ENCODE measurements at regions not wholly inside any gene's neighbourhood (a gene's known extent, or its start where the extent isn't known, plus 50 kb on each side); places are given as distances from the start of the nearest gene placed in this dataset.

DNA sequence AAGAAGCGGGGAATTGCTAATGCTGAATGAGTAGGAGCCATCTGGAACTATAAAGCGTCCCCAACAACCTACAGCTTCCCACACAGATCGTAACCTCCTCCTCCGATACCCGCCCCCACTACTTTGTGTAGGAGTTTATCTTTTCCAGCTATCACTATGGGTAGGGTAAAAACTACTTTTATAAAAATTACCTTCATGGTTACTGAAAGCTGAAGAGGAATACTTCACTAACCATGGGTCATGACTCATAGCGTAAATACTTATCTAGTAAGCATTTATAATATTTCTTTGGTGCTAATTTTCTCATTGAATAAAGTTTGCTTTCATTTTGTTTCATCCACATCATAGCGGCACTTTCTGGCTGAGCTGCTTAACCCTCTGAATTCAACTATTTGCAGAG, 79.4 kb upstream of the TNIP3 start:
- intact Hi-C loops (cut with DNase I; ENCODE audit: low total_unique reads), result no loop called here
- H3K27ac ChIP-seq, result no peak overlapping the region
- H3K4me1 ChIP-seq, result no peaks in the 10 kb centered on the region
- H3K27me3 ChIP-seq, result no peaks in the 10 kb centered on the region
- in situ Hi-C loops (cut with MboI; ENCODE audit: low pct_ligation_motif_present in 1 of 4, low pct_unique_long_range_greater_than_20kb in 1 of 4, low sequenced_read_pairs in 3 of 4), result no loop called here
- H3K4me3 ChIP-seq, result peak overlapping the region in 1 of 4 donors; percentile 19
- H3K36me3 ChIP-seq, result no peaks in the 10 kb centered on the region
- 71 to 77% methylated on average over 7 of the region's 7 CpGs for WGBS, 2 donors (ENCODE audit: low coverage in 1 of 2)
- H3K9me3 ChIP-seq, result no peaks in the 10 kb centered on the region
- no peak for TF ChIP-seq EP300 (IDR thresholded peaks at IDR 0.05; ENCODE audit: low read depth)
- no peak for TF ChIP-seq POLR2AphosphoS5 (IDR thresholded peaks at IDR 0.05)
- TF ChIP-seq POLR2A (IDR thresholded peaks at IDR 0.05), result no peak
- TF ChIP-seq, protein P1, sequence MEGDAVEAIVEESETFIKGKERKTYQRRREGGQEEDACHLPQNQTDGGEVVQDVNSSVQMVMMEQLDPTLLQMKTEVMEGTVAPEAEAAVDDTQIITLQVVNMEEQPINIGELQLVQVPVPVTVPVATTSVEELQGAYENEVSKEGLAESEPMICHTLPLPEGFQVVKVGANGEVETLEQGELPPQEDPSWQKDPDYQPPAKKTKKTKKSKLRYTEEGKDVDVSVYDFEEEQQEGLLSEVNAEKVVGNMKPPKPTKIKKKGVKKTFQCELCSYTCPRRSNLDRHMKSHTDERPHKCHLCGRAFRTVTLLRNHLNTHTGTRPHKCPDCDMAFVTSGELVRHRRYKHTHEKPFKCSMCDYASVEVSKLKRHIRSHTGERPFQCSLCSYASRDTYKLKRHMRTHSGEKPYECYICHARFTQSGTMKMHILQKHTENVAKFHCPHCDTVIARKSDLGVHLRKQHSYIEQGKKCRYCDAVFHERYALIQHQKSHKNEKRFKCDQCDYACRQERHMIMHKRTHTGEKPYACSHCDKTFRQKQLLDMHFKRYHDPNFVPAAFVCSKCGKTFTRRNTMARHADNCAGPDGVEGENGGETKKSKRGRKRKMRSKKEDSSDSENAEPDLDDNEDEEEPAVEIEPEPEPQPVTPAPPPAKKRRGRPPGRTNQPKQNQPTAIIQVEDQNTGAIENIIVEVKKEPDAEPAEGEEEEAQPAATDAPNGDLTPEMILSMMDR (IDR thresholded peaks at IDR 0.05), result no peak
- DNase-seq, result no peak

DNA sequence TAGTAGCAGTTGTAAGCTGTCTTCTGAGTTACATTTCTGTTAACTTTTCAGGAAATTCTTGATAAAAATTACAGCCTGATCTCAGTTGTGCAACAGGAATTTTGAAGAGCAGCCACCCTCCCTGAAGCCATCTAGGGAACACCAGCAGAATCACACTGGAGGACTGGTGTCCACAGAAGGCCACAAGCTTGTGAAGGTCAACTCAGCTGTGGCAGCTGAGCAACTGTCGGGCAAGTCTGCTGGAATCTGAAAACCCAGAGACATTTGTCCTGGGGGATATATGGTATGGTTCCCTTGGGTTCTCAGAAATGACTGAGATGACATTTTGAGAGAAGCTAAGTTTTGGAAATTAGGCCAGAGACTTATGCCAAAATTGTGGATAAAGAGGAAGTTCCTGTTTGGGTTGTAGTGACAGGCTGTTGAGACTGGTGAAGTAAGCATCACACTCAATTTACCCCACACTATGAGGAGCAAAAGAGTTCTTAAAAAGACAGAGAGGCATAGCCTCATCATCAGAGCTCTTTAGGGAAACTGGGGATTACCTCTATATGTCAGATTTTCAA, 78.1 kb upstream of the TNIP3 start:
- TF ChIP-seq EP300 (IDR thresholded peaks at IDR 0.05; ENCODE audit: low read depth) (no peak), POLR2AphosphoS5 (IDR thresholded peaks at IDR 0.05) (no peak), POLR2A (IDR thresholded peaks at IDR 0.05) (no peak)
- TF ChIP-seq, protein P1 (IDR thresholded peaks at IDR 0.05), result no peak
- Histone ChIP-seq H3K27ac (no peak overlapping the region), H3K4me1 (no peaks in the 10 kb centered on the region), H3K9me3 (no peaks in the 10 kb centered on the region), H3K4me3 (no peak overlapping the region), H3K27me3 (no peaks in the 10 kb centered on the region), H3K36me3 (no peaks in the 10 kb centered on the region)
- WGBS, 2 donors (ENCODE audit: low coverage in 1 of 2), result 87% methylated on average over 1 of the region's 1 CpG; no CpG with 5 or more reads in 1 of the 2 donors
- DNase-seq, result no peak
- intact Hi-C loops (cut with DNase I; ENCODE audit: low total_unique reads) (no loop called here), in situ Hi-C loops (cut with MboI; ENCODE audit: low pct_ligation_motif_present in 1 of 4, low pct_unique_long_range_greater_than_20kb in 1 of 4, low sequenced_read_pairs in 3 of 4) (no loop called here)

DNA sequence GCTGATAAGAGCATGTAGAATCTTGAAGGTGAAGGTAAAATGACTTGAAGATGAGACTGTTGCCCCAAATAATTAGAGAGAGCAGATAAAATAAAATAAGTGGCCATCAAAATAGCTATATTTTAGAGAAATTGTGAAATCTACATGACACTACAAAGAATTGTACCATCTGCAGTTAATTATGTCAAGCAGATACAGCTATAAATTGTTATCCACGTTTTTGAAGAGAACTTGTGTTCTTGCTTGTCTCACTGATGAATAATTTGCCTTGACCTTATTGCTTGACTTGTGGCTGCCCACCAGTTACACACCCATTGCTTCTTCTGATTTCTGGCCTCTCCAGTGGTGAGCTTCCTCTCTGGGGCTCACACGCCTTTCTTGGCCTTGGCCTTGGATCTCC, 75.8 kb upstream of the TNIP3 start:
- Histone ChIP-seq H3K27me3 (no peaks in the 10 kb centered on the region), H3K27ac (no peak overlapping the region), H3K4me3 (no peak overlapping the region), H3K4me1 (peaks cover 0 to 4% (median 0%) of the 10 kb centered on the region in 4 donors), H3K36me3 (no peaks in the 10 kb centered on the region), H3K9me3 (no peaks in the 10 kb centered on the region)
- no peak for DNase-seq
- TF ChIP-seq POLR2AphosphoS5 (IDR thresholded peaks at IDR 0.05), result no peak
- no peak for TF ChIP-seq POLR2A (IDR thresholded peaks at IDR 0.05)
- TF ChIP-seq, protein P1 (IDR thresholded peaks at IDR 0.05), result no peak
- TF ChIP-seq EP300 (IDR thresholded peaks at IDR 0.05; ENCODE audit: low read depth), result no peak
- intact Hi-C loops (cut with DNase I; ENCODE audit: low total_unique reads), result no loop called here
- WGBS, 2 donors (ENCODE audit: low coverage in 1 of 2), result 0 to 62% methylated on average over 1 to 2 of the region's 2 CpGs
- in situ Hi-C loops (cut with MboI; ENCODE audit: low pct_ligation_motif_present in 1 of 4, low pct_unique_long_range_greater_than_20kb in 1 of 4, low sequenced_read_pairs in 3 of 4), result no loop called here

DNA sequence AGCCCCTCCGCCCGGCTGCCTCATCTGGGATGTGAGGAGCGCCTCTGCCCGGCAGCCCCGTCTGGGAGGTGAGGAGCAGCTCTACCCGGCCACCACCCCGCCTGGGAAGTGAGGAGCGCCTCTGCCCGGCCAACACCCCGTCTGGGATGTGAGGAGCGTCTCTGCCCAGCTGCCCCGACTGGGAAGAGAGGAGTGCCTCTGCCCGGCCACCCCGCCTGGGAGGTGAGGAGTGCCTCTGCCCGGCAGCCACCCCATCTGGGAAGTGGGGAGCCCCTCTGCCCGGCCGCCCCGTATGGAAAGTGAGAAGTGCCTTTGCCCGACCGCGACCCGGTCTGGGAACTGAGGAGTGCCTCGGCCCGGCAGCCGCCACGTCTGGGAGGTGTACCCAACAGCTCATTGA, 74.3 kb upstream of the TNIP3 start:
- Histone ChIP-seq H3K9me3 (no peaks in the 10 kb centered on the region), H3K36me3 (no peaks in the 10 kb centered on the region), H3K4me1 (peaks cover 0 to 4% (median 0%) of the 10 kb centered on the region in 4 donors), H3K27me3 (no peaks in the 10 kb centered on the region), H3K4me3 (no peak overlapping the region), H3K27ac (no peak overlapping the region)
- in situ Hi-C loops (cut with MboI; ENCODE audit: low pct_ligation_motif_present in 1 of 4, low pct_unique_long_range_greater_than_20kb in 1 of 4, low sequenced_read_pairs in 3 of 4) (no loop called here), intact Hi-C loops (cut with DNase I; ENCODE audit: low total_unique reads) (no loop called here)
- WGBS, 2 donors (ENCODE audit: low coverage in 1 of 2), result 98% methylated on average over 26 of the region's 26 CpGs; no CpG with 5 or more reads in 1 of the 2 donors
- no peak for DNase-seq
- TF ChIP-seq POLR2A (IDR thresholded peaks at IDR 0.05) (no peak), EP300 (IDR thresholded peaks at IDR 0.05; ENCODE audit: low read depth) (no peak), POLR2AphosphoS5 (IDR thresholded peaks at IDR 0.05) (no peak)
- TF ChIP-seq, protein P1 (IDR thresholded peaks at IDR 0.05), result no peak
